ENCODE measurements at regions not wholly inside any gene's neighbourhood (a gene's known extent, or its start where the extent isn't known, plus 50 kb on each side); places are given as distances from the start of the nearest gene placed in this dataset.
A peak's percentile ranks its signal among the peaks of the same experiment; 100 is the strongest.
"Not testable (repeated sequence)": the region's sequence is repeated elsewhere in the genome, so short reads cannot be mapped to it uniquely, and the experiment has no call there.

- Histone ChIP-seq H3K9me3 (ENCODE audit: control insufficient read depth, insufficient read depth, low read length) (no peaks in the 10 kb centered on the region), H3K4me3 (ENCODE audit: low read depth, low read length) (peak overlapping the region; percentile 51), H3K27ac (ENCODE audit: low read depth, low read length) (no peak overlapping the region), H3K27me3 (ENCODE audit: control insufficient read depth, insufficient read depth, low read length) (peaks cover 9% of the 10 kb centered on the region)
- POLR2A ChIA-PET, result no interaction called here
- DNase-seq (ENCODE audit: low read depth, low spot score), result peak; percentile 8
- TF ChIP-seq CTCF (IDR thresholded peaks at IDR 0.05; ENCODE audit: low read depth, low read length), result no peak
- CTCF ChIA-PET, result no interaction called here
Measured at GRCh38 chr9:71446473-71447411, 321.6 kb downstream of the CEMIP2 start.

GRCh38 chr9:71446106-71446472 lies 322.2 kb downstream of the CEMIP2 start:
- CTCF ChIA-PET, result no interaction called here

GRCh38 chr9:71442937-71443336 lies 321.5 kb upstream of the TRPM3 start:
- CTCF ChIA-PET, result interaction anchor here (0.6 kb wide), 1 partner anchor 53 kb away, joined by 3 read pairs; no protein-coding TSS in a partner anchor
- POLR2A ChIA-PET, result no interaction called here
- Histone ChIP-seq H3K27me3 (ENCODE audit: control insufficient read depth, insufficient read depth, low read length) (peaks cover 7% of the 10 kb centered on the region), H3K4me3 (ENCODE audit: low read depth, low read length) (no peak overlapping the region), H3K9me3 (ENCODE audit: control insufficient read depth, insufficient read depth, low read length) (no peaks in the 10 kb centered on the region), H3K27ac (ENCODE audit: low read depth, low read length) (no peak overlapping the region)
- TF ChIP-seq CTCF (IDR thresholded peaks at IDR 0.05; ENCODE audit: low read depth, low read length), result no peak
- DNase-seq (ENCODE audit: low read depth, low spot score), result no peak

More at GRCh38 chr9:71446106-71446472, 322.2 kb downstream of the CEMIP2 start:
- Histone ChIP-seq H3K9me3 (ENCODE audit: control insufficient read depth, insufficient read depth, low read length) (no peaks in the 10 kb centered on the region), H3K27me3 (ENCODE audit: control insufficient read depth, insufficient read depth, low read length) (peaks cover 9% of the 10 kb centered on the region), H3K4me3 (ENCODE audit: low read depth, low read length) (no peak overlapping the region), H3K27ac (ENCODE audit: low read depth, low read length) (no peak overlapping the region)
- no peak for TF ChIP-seq CTCF (IDR thresholded peaks at IDR 0.05; ENCODE audit: low read depth, low read length)
- no peak for DNase-seq (ENCODE audit: low read depth, low spot score)
- POLR2A ChIA-PET, result no interaction called here

- H3K9me3 ChIP-seq (ENCODE audit: control insufficient read depth, insufficient read depth, low read length), result no peaks in the 10 kb centered on the region
- no peak for DNase-seq (ENCODE audit: low read depth, low spot score)
- ChIA-PET CTCF (no interaction called here), POLR2A (no interaction called here)
- TF ChIP-seq CTCF (IDR thresholded peaks at IDR 0.05; ENCODE audit: low read depth, low read length), result no peak
- no peak overlapping the region for H3K4me3 ChIP-seq (ENCODE audit: low read depth, low read length)
- no peak overlapping the region for H3K27ac ChIP-seq (ENCODE audit: low read depth, low read length)
- peaks cover 2% of the 10 kb centered on the region for H3K27me3 ChIP-seq (ENCODE audit: control insufficient read depth, insufficient read depth, low read length)
Measured at GRCh38 chr9:71441266-71441665, 319.8 kb upstream of the TRPM3 start.

GRCh38 chr9:71431931-71432330 lies 310.5 kb upstream of the TRPM3 start:
- POLR2A ChIA-PET, result no interaction called here
- CTCF ChIA-PET, result no interaction called here
- no peak for DNase-seq (ENCODE audit: low read depth, low spot score)
- H3K27ac ChIP-seq (ENCODE audit: low read depth, low read length), result no peak overlapping the region
- H3K4me3 ChIP-seq (ENCODE audit: low read depth, low read length), result no peak overlapping the region
- H3K27me3 ChIP-seq (ENCODE audit: control insufficient read depth, insufficient read depth, low read length), result no peaks in the 10 kb centered on the region
- no peak for TF ChIP-seq CTCF (IDR thresholded peaks at IDR 0.05; ENCODE audit: low read depth, low read length)
- H3K9me3 ChIP-seq (ENCODE audit: control insufficient read depth, insufficient read depth, low read length), result no peaks in the 10 kb centered on the region

GRCh38 chr9:71407341-71407740 lies 285.9 kb upstream of the TRPM3 start:
- H3K4me3 ChIP-seq (ENCODE audit: low read depth, low read length); POLR2A ChIA-PET; H3K27ac ChIP-seq (ENCODE audit: low read depth, low read length); H3K9me3 ChIP-seq (ENCODE audit: control insufficient read depth, insufficient read depth, low read length); H3K27me3 ChIP-seq (ENCODE audit: control insufficient read depth, insufficient read depth, low read length); DNase-seq (ENCODE audit: low read depth, low spot score); CTCF ChIA-PET: not testable (repeated sequence)
